ENCODE measurements at regions not wholly inside any gene's neighbourhood (a gene's known extent, or its start where the extent isn't known, plus 50 kb on each side); places are given as distances from the start of the nearest gene placed in this dataset.
A peak's percentile ranks its signal among the peaks of the same experiment; 100 is the strongest.
"Not testable (repeated sequence)": the region's sequence is repeated elsewhere in the genome, so short reads cannot be mapped to it uniquely, and the experiment has no call there.

GRCh38 chr12:13547283-13547682, 350.8 kb downstream of the EMP1 start:
- no peak for DNase-seq

DNA sequence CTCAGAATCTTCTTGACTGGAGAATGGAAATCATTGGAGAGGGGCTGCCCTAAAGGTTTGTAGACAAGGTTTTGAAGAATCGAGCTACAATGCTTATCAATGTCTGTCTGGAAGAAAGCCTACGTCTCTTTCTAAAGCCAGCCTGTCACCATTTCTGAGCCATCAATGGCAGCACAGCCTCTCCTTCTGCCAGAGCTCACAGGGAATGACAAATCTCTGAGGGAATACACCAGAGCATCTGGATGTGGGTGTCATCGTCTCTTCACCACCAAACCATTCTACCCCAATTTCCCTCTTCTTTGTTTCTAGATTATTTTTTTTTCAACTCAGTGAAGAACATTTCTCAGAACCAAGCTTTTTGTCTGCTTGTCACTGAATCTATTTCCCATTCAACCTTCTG, 349.7 kb downstream of the EMP1 start:
- DNase-seq, result no peak

GRCh38 chr12:13539051-13539450, 342.5 kb downstream of the EMP1 start:
- DNase-seq, result no peak

DNA sequence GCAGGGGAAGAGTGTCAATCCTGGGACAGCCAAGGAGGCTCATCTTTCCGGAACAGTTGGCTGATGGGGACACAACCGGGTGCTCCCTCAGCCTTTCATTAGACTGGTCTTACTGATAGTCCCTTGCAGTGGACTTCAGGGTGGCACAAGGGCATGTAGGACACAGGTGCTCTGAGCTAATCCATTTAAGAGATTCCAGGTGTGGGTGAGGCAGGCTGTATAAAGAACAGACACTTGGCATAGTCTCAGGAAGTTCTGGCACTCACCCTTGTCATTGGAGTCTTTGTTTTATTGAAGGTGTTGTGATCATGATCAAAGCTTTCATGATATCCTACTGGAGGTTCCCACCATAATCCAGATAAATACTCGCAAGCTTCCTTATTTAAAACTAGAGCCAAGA, 341.6 kb downstream of the EMP1 start:
- no peak for DNase-seq

GRCh38 chr12:13537623-13538022, 341.1 kb downstream of the EMP1 start:
- no peak for DNase-seq

GRCh38 chr12:13536219-13536910, 339.8 kb downstream of the EMP1 start:
- no peak for DNase-seq

- DNase-seq, result peak; percentile 78
Measured at GRCh38 chr12:13534645-13535398, 338.3 kb downstream of the EMP1 start.

DNA sequence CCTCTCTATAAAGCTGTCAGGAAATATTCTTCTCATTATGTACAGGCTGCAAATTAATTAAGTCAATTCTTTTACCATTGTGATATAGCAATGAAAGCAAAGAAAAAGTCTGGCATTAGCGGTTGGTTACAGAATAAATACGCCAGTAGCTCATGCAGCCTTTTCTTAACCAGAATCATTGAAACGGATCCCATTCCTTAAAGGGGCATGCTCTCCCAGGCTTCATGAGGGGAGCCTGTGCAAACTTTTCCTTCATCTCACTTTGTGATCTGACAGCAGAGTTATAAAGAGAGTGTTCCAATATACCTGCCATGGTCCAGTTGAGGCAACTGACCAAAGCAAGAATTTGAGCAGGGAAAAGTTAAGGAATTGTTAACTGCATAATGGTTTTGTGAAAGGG, 337.7 kb downstream of the EMP1 start:
- no peak for DNase-seq

GRCh38 chr12:13530966-13531365, 334.4 kb downstream of the EMP1 start:
- peak; percentile 72 for DNase-seq

DNA sequence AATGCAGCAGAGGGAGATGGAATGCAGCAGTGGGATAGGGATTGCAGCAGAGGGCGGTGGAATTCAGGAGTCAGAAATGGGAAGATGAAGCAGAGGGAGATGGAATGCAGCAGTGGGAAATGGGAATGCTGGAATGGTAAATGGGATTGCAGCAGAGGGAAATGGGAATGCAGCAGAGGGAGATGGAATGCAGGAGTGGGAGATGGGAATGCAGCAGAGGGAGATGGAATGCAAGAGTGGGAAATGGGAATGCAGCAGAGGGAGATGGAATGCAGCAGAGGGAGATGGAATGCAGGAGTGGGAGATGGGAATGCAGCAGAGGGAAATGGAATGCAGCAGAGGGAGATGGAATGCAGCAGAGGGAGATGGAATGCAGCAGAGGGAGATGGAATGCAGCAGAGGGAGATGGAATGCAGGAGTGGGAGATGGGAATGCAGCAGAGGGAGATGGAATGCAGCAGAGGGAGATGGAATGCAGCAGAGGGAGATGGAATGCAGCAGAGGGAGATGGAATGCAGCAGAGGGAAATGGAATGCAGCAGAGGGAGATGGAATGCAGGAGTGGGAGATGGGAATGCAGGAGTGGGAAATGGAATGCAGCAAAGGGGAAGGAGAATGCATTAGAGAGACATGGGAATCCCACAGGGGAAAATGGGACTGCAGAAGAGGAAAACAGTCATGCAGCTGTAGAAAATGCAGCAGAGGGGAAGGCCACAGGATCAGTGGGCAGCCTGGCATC, 329.8 kb downstream of the EMP1 start:
- DNase-seq, result not testable (repeated sequence)

DNA sequence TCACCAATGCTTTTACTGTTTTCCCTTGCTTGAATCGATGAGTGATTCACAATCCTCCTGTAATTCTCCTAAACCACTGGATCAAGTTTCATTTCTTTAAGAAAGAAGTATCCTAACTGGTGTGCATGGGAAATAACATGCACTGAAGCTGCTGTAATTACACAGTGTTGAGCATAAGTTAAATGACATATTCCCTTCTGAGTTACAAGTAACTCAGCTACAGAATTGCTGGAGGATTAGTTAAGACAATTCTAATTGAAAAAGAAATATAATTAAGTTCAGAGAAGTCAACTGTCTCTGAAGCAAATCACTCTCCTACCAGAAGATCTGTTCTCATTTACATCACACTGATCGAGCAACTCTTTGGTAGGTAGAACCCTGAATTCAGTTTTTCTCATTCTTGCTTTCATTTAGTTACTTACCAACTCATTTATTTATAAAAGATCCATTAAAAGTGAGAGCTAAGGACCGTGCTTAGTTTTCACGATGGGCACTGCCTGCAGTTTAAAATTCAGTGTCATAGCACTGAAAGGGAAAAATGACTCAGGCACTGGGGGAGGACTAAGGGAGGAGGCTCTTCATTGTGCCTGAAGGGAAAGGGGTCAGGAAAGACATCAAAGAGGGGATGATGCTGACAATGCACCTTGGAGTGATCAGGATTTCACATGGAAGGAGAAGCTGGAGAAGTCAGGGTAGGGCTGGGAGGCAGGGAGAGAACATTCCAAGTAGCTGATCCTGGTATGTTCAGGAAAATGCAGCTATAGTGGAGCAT, 327.2 kb downstream of the EMP1 start:
- no peak for DNase-seq

DNA sequence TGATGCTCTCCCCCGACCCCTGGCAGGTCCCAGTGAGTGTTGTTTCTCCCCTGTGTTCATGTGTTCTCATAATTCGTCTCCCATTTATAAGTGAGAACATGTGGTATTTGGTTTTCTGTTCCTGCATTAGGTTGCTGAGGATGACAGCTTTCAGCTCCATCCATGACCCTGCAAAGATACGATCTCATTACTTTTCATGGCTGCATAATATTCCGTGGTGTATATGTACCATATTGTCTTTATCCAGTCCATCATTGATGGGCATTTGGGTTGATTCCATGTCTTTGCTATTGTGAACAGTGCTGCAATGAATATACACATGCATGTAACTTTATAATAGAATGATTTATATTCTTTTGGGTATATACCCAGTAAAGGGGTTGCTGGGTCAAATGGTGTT, 321.5 kb downstream of the EMP1 start:
- DNase-seq, result not testable (repeated sequence)

DNA sequence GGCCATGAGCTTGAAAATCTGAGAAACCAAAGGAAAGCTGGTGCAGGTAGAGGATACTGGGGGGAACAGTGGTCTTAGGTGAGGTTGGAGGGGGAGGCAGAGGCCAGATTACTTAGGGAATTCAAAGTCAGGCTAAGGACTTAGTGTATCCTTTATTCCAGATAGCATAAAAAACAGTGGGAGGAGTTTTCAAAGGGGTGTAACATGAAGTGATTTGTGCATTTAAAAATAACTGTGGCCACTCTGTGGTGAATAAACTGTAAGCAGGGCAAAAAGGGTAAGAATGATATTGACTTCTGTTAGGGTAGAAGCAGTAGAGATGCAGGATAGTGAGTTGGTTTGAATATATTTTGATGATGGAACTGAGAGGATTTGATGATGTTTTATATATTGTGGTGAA, 313.2 kb downstream of the EMP1 start:
- no peak for DNase-seq

GRCh38 chr12:13505636-13506035, 309.1 kb downstream of the EMP1 start:
- no peak for DNase-seq

GRCh38 chr12:13505224-13505623, 308.7 kb downstream of the EMP1 start:
- DNase-seq, result no peak

DNA sequence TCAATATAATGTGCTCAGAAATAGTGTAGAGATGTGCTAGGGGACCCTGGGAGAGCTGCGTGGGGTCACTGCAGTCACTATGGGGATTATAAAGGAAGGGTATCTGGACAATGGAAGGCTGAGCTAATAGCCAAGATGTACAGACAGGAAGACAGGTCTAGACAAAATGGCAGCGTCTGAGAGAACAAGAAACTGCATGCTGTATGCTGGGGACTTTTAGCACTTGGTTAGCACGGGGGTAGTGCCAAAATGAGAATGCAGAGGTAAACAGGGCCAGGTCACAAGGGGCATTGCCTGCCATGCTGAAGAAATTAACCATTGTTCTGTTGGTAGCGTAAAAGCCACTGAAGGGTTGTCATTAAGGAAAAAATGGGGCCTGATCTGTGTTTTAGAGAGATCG, 308.2 kb downstream of the EMP1 start:
- no peak for DNase-seq

DNA sequence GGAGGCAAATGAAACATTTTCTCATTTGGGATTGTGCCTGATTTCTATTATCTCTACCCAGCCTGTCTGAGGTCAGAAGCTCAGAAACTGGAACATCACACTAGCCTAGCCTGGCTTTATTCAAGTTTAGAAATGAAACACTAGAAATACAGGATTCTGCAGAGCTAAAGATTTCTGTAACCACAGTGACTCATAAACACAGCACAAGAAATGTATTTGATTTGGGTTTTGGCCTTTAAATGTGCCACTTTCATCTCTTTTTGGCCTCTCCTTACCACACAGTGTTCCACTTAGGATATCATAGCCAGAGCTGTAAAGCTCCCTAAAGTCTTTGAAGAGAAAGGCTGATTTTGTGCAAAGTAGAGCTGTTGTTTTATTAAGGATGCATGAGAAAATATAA, 307.5 kb downstream of the EMP1 start:
- no peak for DNase-seq

DNA sequence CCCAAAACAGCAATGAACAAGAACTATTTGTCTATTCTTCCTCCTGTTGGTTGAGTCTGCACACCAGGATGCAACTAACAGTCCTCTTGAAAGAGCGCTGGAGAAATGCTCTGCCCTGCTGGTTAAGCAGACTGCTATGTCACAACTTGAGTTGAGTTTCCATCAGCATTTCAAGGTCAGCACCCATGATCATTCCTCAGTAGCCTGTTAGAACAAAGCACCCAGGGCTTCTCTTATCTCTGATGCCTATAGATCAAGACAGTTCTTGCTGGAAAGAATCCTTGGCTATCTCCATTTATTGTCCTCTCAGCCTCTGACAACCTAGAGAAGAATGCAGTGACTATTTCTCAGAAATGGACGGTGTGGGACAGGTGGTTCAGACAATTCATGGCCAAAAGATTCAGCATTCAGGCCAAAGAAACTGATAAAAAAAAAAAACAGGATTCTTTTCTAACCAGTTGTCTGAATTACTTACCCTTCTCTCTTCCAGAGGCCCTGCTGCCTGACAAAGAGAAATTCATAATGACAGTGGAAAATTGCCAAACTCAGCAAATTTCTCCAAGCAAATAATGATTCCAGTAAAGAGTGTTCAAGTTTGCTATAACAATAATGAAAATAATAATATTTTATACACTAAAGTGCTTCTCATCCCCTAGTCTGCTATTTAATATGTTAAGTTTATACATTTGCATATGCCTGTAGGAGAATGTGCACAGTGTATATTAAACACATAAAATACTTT, 306.7 kb downstream of the EMP1 start:
- no peak for DNase-seq

DNA sequence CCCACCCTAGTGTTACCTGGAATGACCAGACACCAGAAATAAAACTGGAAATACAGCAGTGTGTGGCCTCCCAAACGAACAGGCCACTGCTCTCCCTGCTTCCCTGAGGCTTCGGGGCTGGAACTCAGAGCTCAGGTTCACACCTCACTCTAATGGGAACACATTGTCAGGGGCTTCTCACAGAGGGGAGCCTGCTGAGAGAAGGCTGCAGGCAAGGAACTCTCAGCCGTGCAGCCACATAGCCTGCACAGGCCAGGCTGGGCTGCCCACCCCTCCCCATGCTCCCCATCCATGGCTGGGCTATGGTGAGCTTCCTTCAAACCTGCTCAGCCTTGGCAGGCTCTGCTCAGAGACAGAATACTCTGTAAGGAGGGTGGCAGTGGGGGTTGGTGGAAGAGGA, 302.5 kb downstream of the EMP1 start:
- DNase-seq, result no peak

GRCh38 chr12:13496111-13496510, 299.6 kb downstream of the EMP1 start:
- DNase-seq, result no peak

DNA sequence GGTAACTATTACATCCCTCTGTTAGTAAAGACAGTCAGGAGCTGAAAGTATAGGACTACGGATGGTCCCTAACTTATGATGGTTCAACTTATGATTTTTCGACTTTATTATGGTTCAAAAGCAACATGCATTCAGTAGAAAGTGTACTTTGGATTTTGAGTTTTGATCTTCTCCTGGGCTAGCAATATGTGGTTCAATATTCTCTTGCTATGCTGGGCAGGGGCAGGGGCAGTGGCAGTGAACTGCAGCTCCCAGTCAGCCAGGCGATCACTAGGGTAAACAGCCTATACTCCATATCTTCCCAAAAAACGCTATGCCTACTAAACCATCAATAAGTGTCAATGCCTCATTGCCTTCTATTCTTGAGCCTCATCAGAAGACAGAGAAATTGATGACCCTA, 292.7 kb downstream of the EMP1 start:
- no peak for DNase-seq

DNA sequence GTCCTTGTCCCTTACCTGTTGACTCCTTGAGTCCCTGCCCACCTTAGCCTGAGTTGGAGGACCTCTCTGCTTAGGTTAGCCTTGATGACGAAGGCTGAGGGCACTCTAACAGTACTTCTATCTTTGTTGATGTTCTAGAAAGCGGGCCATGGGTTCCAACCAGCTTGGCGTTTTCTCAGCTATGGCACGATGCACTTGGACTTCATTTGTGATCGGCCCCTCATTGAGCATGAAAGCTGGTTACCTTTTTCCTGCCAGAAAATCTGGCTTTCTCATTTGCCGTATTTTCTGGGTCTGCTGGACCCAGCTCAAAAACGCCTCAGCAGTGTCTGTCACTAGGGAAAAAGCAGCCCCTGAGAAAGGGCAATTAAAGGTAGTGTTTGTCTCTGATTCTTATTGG, 290.8 kb downstream of the EMP1 start:
- DNase-seq, result no peak

DNA sequence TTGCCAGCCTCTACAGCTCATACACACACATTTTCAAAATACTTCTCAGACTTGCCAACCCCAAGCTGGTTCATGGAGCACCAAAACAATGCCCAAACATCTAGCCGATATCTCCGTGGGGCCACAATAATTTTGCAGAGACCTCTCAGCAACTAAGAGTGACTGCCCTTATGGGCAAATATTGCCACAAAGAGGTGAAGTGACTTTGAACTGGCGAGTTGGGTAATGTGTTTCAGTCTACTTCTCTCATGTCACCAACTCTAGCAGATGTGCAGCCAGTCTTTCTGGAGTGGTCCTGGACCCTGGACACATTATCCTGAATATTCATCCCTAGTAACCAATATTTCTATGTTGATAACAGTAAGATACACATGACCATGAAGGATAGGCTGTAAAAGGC, 290.3 kb downstream of the EMP1 start:
- DNase-seq, result no peak
